Neural cell (in vitro differentiated cells): ENCODE measurements at regions not wholly inside any gene's neighbourhood (a gene's known extent, or its start where the extent isn't known, plus 50 kb on each side); places are given as distances from the start of the nearest gene placed in this dataset.

Experiments used
- H2AFZ ChIP-seq: fragments of 200-600, 300-800 bp; sonication (generic), shearing (Covaris generic); 2 replicates; pipeline ENCODE4 v1.6.0; 2014; ENCODE audit warnings: low read depth, mild to moderate bottlenecking, antibody characterized with exemption, low read length, moderate library complexity
- H3F3A ChIP-seq: fragments of 200-600 bp; shearing (Covaris generic); 2 replicates; pipeline ENCODE4 v1.6.1; 2016; ENCODE audit warnings: mild to moderate bottlenecking, moderate library complexity, mixed read lengths, antibody characterized with exemption, low read length; ENCODE audit not compliant: insufficient read depth, poor library complexity, severe bottlenecking
- H3K27ac ChIP-seq: fragments of 200-600, 300-800 bp; sonication (generic), shearing (Covaris generic); 2 replicates; pipeline ENCODE4 v1.5.1; 2014; ENCODE audit warnings: mild to moderate bottlenecking, low read length, moderate library complexity
- H3K27me3 ChIP-seq: fragments of 300-800, 200-600 bp; sonication (generic), shearing (Covaris generic); 2 replicates; pipeline ENCODE4 v1.6.0; 2014; ENCODE audit warnings: mild to moderate bottlenecking, low read depth, low read length, moderate library complexity; ENCODE audit not compliant: insufficient read depth
- H3K36me3 ChIP-seq: fragments of 300-800, 200-600 bp; sonication (generic), shearing (Covaris generic); 2 replicates; pipeline ENCODE4 v1.5.1; 2014; ENCODE audit warnings: mild to moderate bottlenecking, antibody characterized with exemption, low read length, moderate library complexity; ENCODE audit not compliant: insufficient read depth
- H3K4me2 ChIP-seq: fragments of 300-800, 200-600 bp; sonication (generic), shearing (Covaris generic); 2 replicates; pipeline ENCODE4 v1.6.0; 2014; ENCODE audit warnings: mild to moderate bottlenecking, low read length
- H3K4me3 ChIP-seq: fragments of 300-800, 200-600 bp; sonication (generic), shearing (Covaris generic); 2 replicates; pipeline ENCODE4 v1.5.1; 2014; ENCODE audit warnings: mild to moderate bottlenecking, low read length, moderate library complexity
- H3K79me2 ChIP-seq: fragments of 200-600 bp; shearing (Covaris generic); replicated peaks from 2 replicates; pipeline ENCODE4 v1.6.0; 2014; ENCODE audit warnings: mild to moderate bottlenecking, low read length, moderate library complexity; ENCODE audit not compliant: insufficient read depth
- H3K9ac ChIP-seq: fragments of 300-800, 200-600 bp; sonication (generic), shearing (Covaris generic); 2 replicates; pipeline ENCODE4 v1.6.1; 2016; ENCODE audit warnings: mild to moderate bottlenecking, low read length, mixed read lengths
- H3K9me2 ChIP-seq: fragments of 200-600 bp; shearing (Covaris generic); 2 replicates; pipeline ENCODE4 v1.6.1; 2016; ENCODE audit warnings: mild to moderate bottlenecking, low read length, mixed read lengths; ENCODE audit not compliant: insufficient read depth
- H3K9me3 ChIP-seq: fragments of 200-600, 300-800 bp; sonication (generic), shearing (Covaris generic); 2 replicates; pipeline ENCODE4 v1.6.1; 2016; ENCODE audit warnings: mild to moderate bottlenecking, mixed run types, low read length, moderate library complexity, mixed read lengths
- H4K20me1 ChIP-seq: fragments of 200-600 bp; shearing (Covaris generic); 2 replicates; pipeline ENCODE4 v1.6.1; 2016; ENCODE audit warnings: mild to moderate bottlenecking, mixed run types; ENCODE audit not compliant: insufficient read depth
- EP300 ChIP-seq: fragments of 450-650 bp; conservative IDR thresholded peaks from 2 replicates; pipeline ENCODE4 v1.6.1; 2014; ENCODE audit warnings: antibody characterized with exemption, mild to moderate bottlenecking, moderate library complexity; ENCODE audit not compliant: poor library complexity, severe bottlenecking
- EZH2 ChIP-seq: fragments of 200-600, 300-800 bp; shearing (Covaris generic), sonication (generic); IDR thresholded peaks from 2 replicates; pipeline ENCODE4 v1.6.1; 2014; ENCODE audit warnings: antibody characterized with exemption, low read length, borderline replicate concordance, mild to moderate bottlenecking; ENCODE audit not compliant: insufficient read depth, poor library complexity, severe bottlenecking
- MXI1 ChIP-seq: fragments of 450-650 bp; conservative IDR thresholded peaks from 2 replicates; pipeline ENCODE4 v1.6.1; 2014; ENCODE audit warnings: antibody characterized with exemption, mild to moderate bottlenecking; ENCODE audit not compliant: poor library complexity, severe bottlenecking
- POLR2AphosphoS5 ChIP-seq: IDR thresholded peaks from 2 replicates; pipeline ENCODE4 v1.6.1; 2012
- RAD21 ChIP-seq: fragments of 450-650 bp; conservative IDR thresholded peaks from 2 replicates; pipeline ENCODE4 v1.6.1; 2014; ENCODE audit warnings: antibody characterized with exemption, mild to moderate bottlenecking, moderate library complexity
- SMC3 ChIP-seq: fragments of 450-650 bp; conservative IDR thresholded peaks from 2 replicates; pipeline ENCODE4 v1.6.1; 2014; ENCODE audit warnings: antibody characterized with exemption, mild to moderate bottlenecking, moderate library complexity; ENCODE audit not compliant: poor library complexity
- TAF1 ChIP-seq: IDR thresholded peaks from 2 replicates; pipeline ENCODE4 v1.6.1; 2012; ENCODE audit warnings: low read depth
- TF ChIP-seq, protein P1 (sequence below): IDR thresholded peaks from 2 replicates; pipeline ENCODE4 v1.6.1; 2012; ENCODE audit warnings: borderline replicate concordance
- TF ChIP-seq, protein P2 (sequence below): fragments of 450-650 bp; IDR thresholded peaks from 2 replicates; pipeline ENCODE4 v1.5.1; 2014; ENCODE audit warnings: antibody characterized with exemption, mild to moderate bottlenecking, moderate library complexity; ENCODE audit not compliant: poor library complexity, severe bottlenecking

- H3K4me3 ChIP-seq = no peak overlapping the region
- no peaks in the 10 kb centered on the region for H3K79me2 ChIP-seq
- H3K27ac ChIP-seq = no peak overlapping the region
- H3K9me3 ChIP-seq = no peaks in the 10 kb centered on the region
- no peaks in the 10 kb centered on the region for H3K9me2 ChIP-seq
- H3K27me3 ChIP-seq = no peaks in the 10 kb centered on the region
- no peaks in the 10 kb centered on the region for H3K36me3 ChIP-seq
- no peak overlapping the region for H3K9ac ChIP-seq
- H3K4me2 ChIP-seq = no peak overlapping the region
- no peak overlapping the region for H2AFZ ChIP-seq
- TF ChIP-seq POLR2AphosphoS5 = no peak
- TF ChIP-seq EZH2 = no peak
- no peak for TF ChIP-seq EP300
- no peaks in the 10 kb centered on the region for H4K20me1 ChIP-seq
- H3F3A ChIP-seq = no peaks in the 10 kb centered on the region
These were observed 165.7 kb upstream of the GNAI1 start for GRCh38 chr7:79968894-79969293.

DNA sequence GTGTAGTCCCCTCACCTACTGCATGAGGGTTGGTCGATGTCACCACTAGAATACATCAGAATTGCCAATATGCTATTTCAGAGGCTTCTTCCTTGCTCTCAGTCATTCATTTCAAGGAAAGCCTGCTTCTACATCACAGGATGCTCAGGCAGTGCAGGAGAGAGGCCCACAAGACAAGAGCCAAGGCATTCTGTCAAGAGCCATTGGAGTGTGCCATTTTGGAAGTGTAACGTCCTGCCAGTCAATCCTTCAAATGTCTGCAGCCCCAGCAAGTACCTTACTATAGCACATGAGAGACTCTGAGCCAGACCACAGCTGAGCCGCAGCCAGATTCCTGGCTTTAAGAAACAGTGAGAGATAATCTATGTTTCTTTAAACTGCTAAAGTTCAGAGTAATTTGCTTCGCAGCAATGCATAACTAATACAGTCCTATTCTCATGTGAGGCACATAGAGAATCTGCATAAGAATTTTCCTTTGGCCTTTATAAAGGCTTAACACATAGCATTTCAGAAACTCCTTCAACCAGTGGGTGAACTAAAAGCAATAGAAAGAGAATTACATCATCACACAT lies 166.5 kb upstream of the GNAI1 start:
- H2AFZ ChIP-seq = no peak overlapping the region
- H3K4me2 ChIP-seq = no peak overlapping the region
- no peaks in the 10 kb centered on the region for H3K79me2 ChIP-seq
- H3F3A ChIP-seq = no peaks in the 10 kb centered on the region
- no peak overlapping the region for H3K27ac ChIP-seq
- no peaks in the 10 kb centered on the region for H3K36me3 ChIP-seq
- no peak overlapping the region for H3K4me3 ChIP-seq
- no peaks in the 10 kb centered on the region for H3K9me3 ChIP-seq
- H3K9ac ChIP-seq = no peak overlapping the region
- H3K27me3 ChIP-seq = no peaks in the 10 kb centered on the region
- H3K9me2 ChIP-seq = no peaks in the 10 kb centered on the region
- no peak for TF ChIP-seq MXI1
- TF ChIP-seq, protein P1, sequence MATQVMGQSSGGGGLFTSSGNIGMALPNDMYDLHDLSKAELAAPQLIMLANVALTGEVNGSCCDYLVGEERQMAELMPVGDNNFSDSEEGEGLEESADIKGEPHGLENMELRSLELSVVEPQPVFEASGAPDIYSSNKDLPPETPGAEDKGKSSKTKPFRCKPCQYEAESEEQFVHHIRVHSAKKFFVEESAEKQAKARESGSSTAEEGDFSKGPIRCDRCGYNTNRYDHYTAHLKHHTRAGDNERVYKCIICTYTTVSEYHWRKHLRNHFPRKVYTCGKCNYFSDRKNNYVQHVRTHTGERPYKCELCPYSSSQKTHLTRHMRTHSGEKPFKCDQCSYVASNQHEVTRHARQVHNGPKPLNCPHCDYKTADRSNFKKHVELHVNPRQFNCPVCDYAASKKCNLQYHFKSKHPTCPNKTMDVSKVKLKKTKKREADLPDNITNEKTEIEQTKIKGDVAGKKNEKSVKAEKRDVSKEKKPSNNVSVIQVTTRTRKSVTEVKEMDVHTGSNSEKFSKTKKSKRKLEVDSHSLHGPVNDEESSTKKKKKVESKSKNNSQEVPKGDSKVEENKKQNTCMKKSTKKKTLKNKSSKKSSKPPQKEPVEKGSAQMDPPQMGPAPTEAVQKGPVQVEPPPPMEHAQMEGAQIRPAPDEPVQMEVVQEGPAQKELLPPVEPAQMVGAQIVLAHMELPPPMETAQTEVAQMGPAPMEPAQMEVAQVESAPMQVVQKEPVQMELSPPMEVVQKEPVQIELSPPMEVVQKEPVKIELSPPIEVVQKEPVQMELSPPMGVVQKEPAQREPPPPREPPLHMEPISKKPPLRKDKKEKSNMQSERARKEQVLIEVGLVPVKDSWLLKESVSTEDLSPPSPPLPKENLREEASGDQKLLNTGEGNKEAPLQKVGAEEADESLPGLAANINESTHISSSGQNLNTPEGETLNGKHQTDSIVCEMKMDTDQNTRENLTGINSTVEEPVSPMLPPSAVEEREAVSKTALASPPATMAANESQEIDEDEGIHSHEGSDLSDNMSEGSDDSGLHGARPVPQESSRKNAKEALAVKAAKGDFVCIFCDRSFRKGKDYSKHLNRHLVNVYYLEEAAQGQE = no peak
- TF ChIP-seq EP300 = no peak
- TF ChIP-seq, protein P2, sequence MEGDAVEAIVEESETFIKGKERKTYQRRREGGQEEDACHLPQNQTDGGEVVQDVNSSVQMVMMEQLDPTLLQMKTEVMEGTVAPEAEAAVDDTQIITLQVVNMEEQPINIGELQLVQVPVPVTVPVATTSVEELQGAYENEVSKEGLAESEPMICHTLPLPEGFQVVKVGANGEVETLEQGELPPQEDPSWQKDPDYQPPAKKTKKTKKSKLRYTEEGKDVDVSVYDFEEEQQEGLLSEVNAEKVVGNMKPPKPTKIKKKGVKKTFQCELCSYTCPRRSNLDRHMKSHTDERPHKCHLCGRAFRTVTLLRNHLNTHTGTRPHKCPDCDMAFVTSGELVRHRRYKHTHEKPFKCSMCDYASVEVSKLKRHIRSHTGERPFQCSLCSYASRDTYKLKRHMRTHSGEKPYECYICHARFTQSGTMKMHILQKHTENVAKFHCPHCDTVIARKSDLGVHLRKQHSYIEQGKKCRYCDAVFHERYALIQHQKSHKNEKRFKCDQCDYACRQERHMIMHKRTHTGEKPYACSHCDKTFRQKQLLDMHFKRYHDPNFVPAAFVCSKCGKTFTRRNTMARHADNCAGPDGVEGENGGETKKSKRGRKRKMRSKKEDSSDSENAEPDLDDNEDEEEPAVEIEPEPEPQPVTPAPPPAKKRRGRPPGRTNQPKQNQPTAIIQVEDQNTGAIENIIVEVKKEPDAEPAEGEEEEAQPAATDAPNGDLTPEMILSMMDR = no peak
- TF ChIP-seq SMC3 = no peak
- no peak for TF ChIP-seq RAD21
- no peak for TF ChIP-seq TAF1
- no peak for TF ChIP-seq EZH2
- no peak for TF ChIP-seq POLR2AphosphoS5
- H4K20me1 ChIP-seq = no peaks in the 10 kb centered on the region

- no peak overlapping the region for H3K9ac ChIP-seq
- no peak for TF ChIP-seq POLR2AphosphoS5
- TF ChIP-seq, protein P1 = no peak
- no peak for TF ChIP-seq MXI1
- H3K9me3 ChIP-seq = no peaks in the 10 kb centered on the region
- H3K4me3 ChIP-seq = no peak overlapping the region
- no peaks in the 10 kb centered on the region for H4K20me1 ChIP-seq
- H3K9me2 ChIP-seq = no peaks in the 10 kb centered on the region
- no peak overlapping the region for H3K27ac ChIP-seq
- no peak overlapping the region for H2AFZ ChIP-seq
- no peaks in the 10 kb centered on the region for H3K36me3 ChIP-seq
- H3K27me3 ChIP-seq = no peaks in the 10 kb centered on the region
- no peak overlapping the region for H3K4me2 ChIP-seq
- H3F3A ChIP-seq = no peaks in the 10 kb centered on the region
- H3K79me2 ChIP-seq = no peaks in the 10 kb centered on the region
These were observed 168.7 kb upstream of the GNAI1 start for GRCh38 chr7:79965946-79966345.
